ENCODE measurements at regions not wholly inside any gene's neighbourhood (a gene's known extent, or its start where the extent isn't known, plus 50 kb on each side); places are given as distances from the start of the nearest gene placed in this dataset.

DNA sequence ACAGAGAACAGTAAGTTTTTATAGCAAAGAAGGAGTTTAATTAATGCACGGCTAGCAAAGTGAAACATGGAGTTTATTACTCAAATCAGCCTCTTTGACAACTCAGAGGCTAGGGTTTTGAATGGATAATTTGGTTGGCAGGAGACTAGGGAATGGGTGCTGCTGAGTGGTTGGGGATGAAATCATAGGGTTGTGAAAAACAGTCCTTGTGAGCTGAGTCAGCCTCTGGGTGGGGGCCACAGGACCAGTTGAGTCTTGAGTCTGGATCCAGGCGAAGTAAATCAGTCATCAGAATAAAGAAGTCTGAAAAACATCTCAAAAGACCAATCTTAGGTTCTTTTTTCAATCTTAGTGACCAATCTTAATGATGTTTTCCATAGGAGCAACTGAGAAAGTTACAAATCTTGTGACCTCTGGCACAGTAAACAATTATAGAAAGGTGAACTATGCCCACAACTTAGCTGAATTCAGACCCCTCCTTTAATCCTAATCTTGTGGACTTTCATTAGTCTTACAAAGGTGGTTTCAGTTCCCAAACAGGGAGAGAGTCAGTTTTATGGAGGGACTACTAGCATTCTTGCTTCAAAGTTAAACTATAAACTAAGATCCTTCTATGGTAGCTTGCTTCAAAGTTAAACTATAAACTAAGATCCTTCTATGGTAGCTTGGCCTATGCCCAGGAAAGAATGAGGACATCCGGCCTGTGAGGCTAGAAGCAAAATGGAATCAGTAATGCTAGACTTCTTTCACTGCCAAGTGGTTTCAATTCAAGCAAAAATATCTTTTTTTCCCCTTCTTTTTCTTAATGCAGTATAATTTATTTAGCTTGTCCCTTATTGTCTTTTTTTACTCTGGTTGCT is 84.5 kb downstream of the AASDHPPT start:
- no peak for TF ChIP-seq GATA2 (IDR thresholded peaks at IDR 0.05; ENCODE audit: low read depth, low read length)
- no peak for TF ChIP-seq GATA3 (IDR thresholded peaks at IDR 0.05; ENCODE audit: low read depth, low read length)
